ENCODE measurements at regions not wholly inside any gene's neighbourhood (a gene's known extent, or its start where the extent isn't known, plus 50 kb on each side); places are given as distances from the start of the nearest gene placed in this dataset.

- no peak for FAIRE-seq
- TF ChIP-seq POLR2AphosphoS5 (IDR thresholded peaks at IDR 0.05; ENCODE audit: insufficient read depth, low read depth, low read length), result no peak
- TF ChIP-seq JUN (IDR thresholded peaks at IDR 0.05; ENCODE audit: borderline replicate concordance, insufficient read depth, insufficient read length, low read depth), result no peak
- TF ChIP-seq, protein P1, sequence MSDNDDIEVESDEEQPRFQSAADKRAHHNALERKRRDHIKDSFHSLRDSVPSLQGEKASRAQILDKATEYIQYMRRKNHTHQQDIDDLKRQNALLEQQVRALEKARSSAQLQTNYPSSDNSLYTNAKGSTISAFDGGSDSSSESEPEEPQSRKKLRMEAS (IDR thresholded peaks at IDR 0.05; ENCODE audit: insufficient read depth, insufficient read length), result no peak
- no peak for TF ChIP-seq FOS (IDR thresholded peaks at IDR 0.05; ENCODE audit: borderline replicate concordance, insufficient read depth, low read length)
- no peak for TF ChIP-seq EZH2 (IDR thresholded peaks at IDR 0.05; ENCODE audit: borderline replicate concordance, low read depth, low read length, severe bottlenecking)
- TF ChIP-seq GATA2 (IDR thresholded peaks at IDR 0.05; ENCODE audit: insufficient read depth, insufficient read length, low read depth, low read length), result no peak
- no peak for TF ChIP-seq MYC (IDR thresholded peaks at IDR 0.05; ENCODE audit: low read depth, low read length)
- no peak for TF ChIP-seq POLR2A (IDR thresholded peaks at IDR 0.05; ENCODE audit: low read depth, low read length)
- no peak for TF ChIP-seq CTCF (IDR thresholded peaks at IDR 0.05; ENCODE audit: extremely low read depth in 1 of 2, insufficient read depth in 1 of 2, low read depth in 1 of 2, low read length in 2 of 2)
- Histone ChIP-seq H3K4me3 (replicated peaks in 1 of 3; ENCODE audit: insufficient read depth in 1 of 3, low read depth in 1 of 3, low read length in 3 of 3) (no peak overlapping the region), H3K36me3 (ENCODE audit: control insufficient read depth in 2 of 2, extremely low read depth in 1 of 2, insufficient read depth in 2 of 2, low read length in 2 of 2) (no peaks in the 10 kb centered on the region), H2AFZ (ENCODE audit: low read depth, low read length) (no peak overlapping the region), H3K4me1 (ENCODE audit: control insufficient read depth, extremely low read depth, insufficient read depth, low read length) (no peaks in the 10 kb centered on the region), H3K79me2 (ENCODE audit: control insufficient read depth, insufficient read depth, low read length) (no peaks in the 10 kb centered on the region), H3K9me3 (replicated peaks; ENCODE audit: control insufficient read depth, insufficient read depth, low read length) (no peaks in the 10 kb centered on the region), H3K4me2 (ENCODE audit: insufficient read depth, low read length) (no peak overlapping the region), H3K27me3 (ENCODE audit: control insufficient read depth in 2 of 2, insufficient read depth in 2 of 2, low read length in 2 of 2) (no peaks in the 10 kb centered on the region), H3K9ac (replicated peaks; ENCODE audit: extremely low read depth, insufficient read depth, low read length) (no peak overlapping the region), H3K9me1 (replicated peaks; ENCODE audit: control insufficient read depth, extremely low read depth, insufficient read depth, low read length) (no peaks in the 10 kb centered on the region), H3K27ac (ENCODE audit: insufficient read depth, low read depth, low read length) (no peak overlapping the region), H4K20me1 (replicated peaks; ENCODE audit: control insufficient read depth, extremely low read depth, insufficient read depth, low read length) (no peaks in the 10 kb centered on the region)
- dilution Hi-C loops (cut with MboI; ENCODE audit: extremely low pct_ligation_motif_present, low sequenced_read_pairs) (no loop called here), intact Hi-C loops (cut with micrococcal nuclease) (no loop called here)
- CTCF ChIA-PET, result no interaction called here
- no TSS peak for BruUV-seq (replicated peaks)
- POLR2A ChIA-PET, result no interaction called here
- DNase-seq (ENCODE audit: low read depth, low spot score), result no peak
Observed at GRCh38 chr9:106534800-106535199, 328.2 kb upstream of the ZNF462 start.
